Vagina (tissue), 2 donors: ENCODE measurements at regions not wholly inside any gene's neighbourhood (a gene's known extent, or its start where the extent isn't known, plus 50 kb on each side); places are given as distances from the start of the nearest gene placed in this dataset.

Source experiments
- POLR2A ChIP-seq, 2 donors: fragments of 450-650 bp; IDR thresholded peaks; one replicate each; pipeline ENCODE4 v1.6.1; 2017; ENCODE audit warnings: antibody characterized with exemption in 2 of 2, mild to moderate bottlenecking in 2 of 2, moderate library complexity in 2 of 2
- TF ChIP-seq, protein P1 (sequence below), 3 experiments: fragments of 450-650 bp in 2 of 3; fragments of 200-600 bp in 1 of 3; sonication (generic) in 1 of 3; IDR thresholded peaks; one replicate each; pipeline ENCODE4 v1.5.1; 2017 to 2019; ENCODE audit warnings: antibody characterized with exemption in 3 of 3, mild to moderate bottlenecking in 2 of 3, moderate library complexity in 2 of 3

DNA sequence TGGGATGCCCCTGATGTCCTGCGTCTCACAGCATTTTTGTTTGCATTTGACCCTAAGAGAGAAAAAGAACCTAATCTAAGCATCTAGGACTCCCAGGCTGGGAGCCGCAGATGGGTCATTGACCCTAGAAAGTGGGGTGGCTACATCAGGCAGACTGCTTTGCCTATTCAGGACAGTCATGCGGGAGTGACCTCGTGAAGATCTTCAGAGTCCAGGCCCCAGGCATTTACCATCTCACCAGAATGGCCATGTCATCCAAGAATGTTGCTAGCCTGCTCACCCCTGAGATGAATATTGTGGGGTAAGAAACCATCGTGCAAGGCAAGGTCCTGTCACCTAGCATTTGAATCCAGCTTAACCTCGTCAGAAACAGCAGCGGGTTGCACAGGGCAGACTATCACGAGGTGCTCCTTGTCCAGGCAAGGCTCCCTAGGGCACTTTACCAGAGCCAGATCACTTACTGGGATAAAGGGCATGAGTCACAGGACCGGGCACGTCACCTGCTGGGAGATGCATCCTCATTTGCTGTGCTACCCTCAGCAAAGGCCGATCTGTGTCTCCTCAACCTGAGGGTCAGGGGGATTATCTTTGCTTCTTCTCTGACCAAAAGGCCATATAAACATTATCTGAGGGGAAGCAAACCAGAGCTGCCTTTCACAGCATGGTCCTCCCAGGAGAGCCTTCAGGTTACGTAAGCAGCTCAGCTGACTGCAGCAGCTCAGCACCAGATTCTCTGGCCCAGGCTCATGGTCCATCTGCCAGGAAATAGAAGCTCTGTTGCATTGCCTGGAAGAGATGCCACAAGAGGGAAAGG lies 162.3 kb downstream of the ACKR3 start:
- TF ChIP-seq, protein P1, sequence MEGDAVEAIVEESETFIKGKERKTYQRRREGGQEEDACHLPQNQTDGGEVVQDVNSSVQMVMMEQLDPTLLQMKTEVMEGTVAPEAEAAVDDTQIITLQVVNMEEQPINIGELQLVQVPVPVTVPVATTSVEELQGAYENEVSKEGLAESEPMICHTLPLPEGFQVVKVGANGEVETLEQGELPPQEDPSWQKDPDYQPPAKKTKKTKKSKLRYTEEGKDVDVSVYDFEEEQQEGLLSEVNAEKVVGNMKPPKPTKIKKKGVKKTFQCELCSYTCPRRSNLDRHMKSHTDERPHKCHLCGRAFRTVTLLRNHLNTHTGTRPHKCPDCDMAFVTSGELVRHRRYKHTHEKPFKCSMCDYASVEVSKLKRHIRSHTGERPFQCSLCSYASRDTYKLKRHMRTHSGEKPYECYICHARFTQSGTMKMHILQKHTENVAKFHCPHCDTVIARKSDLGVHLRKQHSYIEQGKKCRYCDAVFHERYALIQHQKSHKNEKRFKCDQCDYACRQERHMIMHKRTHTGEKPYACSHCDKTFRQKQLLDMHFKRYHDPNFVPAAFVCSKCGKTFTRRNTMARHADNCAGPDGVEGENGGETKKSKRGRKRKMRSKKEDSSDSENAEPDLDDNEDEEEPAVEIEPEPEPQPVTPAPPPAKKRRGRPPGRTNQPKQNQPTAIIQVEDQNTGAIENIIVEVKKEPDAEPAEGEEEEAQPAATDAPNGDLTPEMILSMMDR (IDR thresholded peaks at IDR 0.05), result no peak
- no peak for TF ChIP-seq POLR2A (IDR thresholded peaks at IDR 0.05)
